HG03175 (cell line): ENCODE measurements at regions not wholly inside any gene's neighbourhood (a gene's known extent, or its start where the extent isn't known, plus 50 kb on each side); places are given as distances from the start of the nearest gene placed in this dataset.
"Not testable (repeated sequence)": the region's sequence is repeated elsewhere in the genome, so short reads cannot be mapped to it uniquely, and the experiment has no call there.

Source experiments
- ATAC-seq: cut with Tn5 transposase; IDR thresholded peaks from one replicate; pipeline ENCODE4 v1.9.1; 2021; ENCODE audit warnings: mild to moderate bottlenecking, moderate library complexity; ENCODE audit not compliant: unreplicated experiment

GRCh38 chr4:81746071-81746470, 274.4 kb upstream of the RASGEF1B start:
- no peak for ATAC-seq

- ATAC-seq, result no peak
Observed at GRCh38 chr4:81745050-81745449, 273.3 kb upstream of the RASGEF1B start.

- no peak for ATAC-seq
Observed at GRCh38 chr4:81743731-81744435, 272.2 kb upstream of the RASGEF1B start.

GRCh38 chr4:81740487-81740886, 268.8 kb upstream of the RASGEF1B start:
- ATAC-seq, result no peak

- no peak for ATAC-seq
Observed at GRCh38 chr4:81738891-81739290, 267.2 kb upstream of the RASGEF1B start.

GRCh38 chr4:81737865-81738559, 266.3 kb upstream of the RASGEF1B start:
- no peak for ATAC-seq

GRCh38 chr4:81736324-81736723, 264.6 kb upstream of the RASGEF1B start:
- no peak for ATAC-seq

GRCh38 chr4:81732980-81733379, 261.3 kb upstream of the RASGEF1B start:
- ATAC-seq, result no peak

- ATAC-seq, result peak; percentile 90
Observed at GRCh38 chr4:81724925-81725329, 253.2 kb upstream of the RASGEF1B start.

- no peak for ATAC-seq
Observed at GRCh38 chr4:81723927-81724587, 252.3 kb upstream of the RASGEF1B start.

GRCh38 chr4:81723019-81723884, 251.5 kb upstream of the RASGEF1B start:
- no peak for ATAC-seq

- ATAC-seq, result no peak
Observed at GRCh38 chr4:81722290-81722851, 250.7 kb upstream of the RASGEF1B start.

GRCh38 chr4:81715757-81716156, 244.1 kb upstream of the RASGEF1B start:
- no peak for ATAC-seq

GRCh38 chr4:81715357-81715756, 243.7 kb upstream of the RASGEF1B start:
- not testable (repeated sequence) for ATAC-seq

- no peak for ATAC-seq
Observed at GRCh38 chr4:81714291-81714690, 242.6 kb upstream of the RASGEF1B start.

GRCh38 chr4:81712714-81713113, 241.0 kb upstream of the RASGEF1B start:
- no peak for ATAC-seq

GRCh38 chr4:81704461-81704860, 232.8 kb upstream of the RASGEF1B start:
- no peak for ATAC-seq

- no peak for ATAC-seq
Observed at GRCh38 chr4:81700189-81700588, 228.5 kb upstream of the RASGEF1B start.

- ATAC-seq, result no peak
Observed at GRCh38 chr4:81698538-81699296, 227.0 kb upstream of the RASGEF1B start.
